Medulla oblongata (tissue), 1 donor: ENCODE measurements at regions not wholly inside any gene's neighbourhood (a gene's known extent, or its start where the extent isn't known, plus 50 kb on each side); places are given as distances from the start of the nearest gene placed in this dataset.
"Not testable (repeated sequence)": the region's sequence is repeated elsewhere in the genome, so short reads cannot be mapped to it uniquely, and the experiment has no call there.

Experiments used
- DNase-seq: peaks from one replicate; pipeline ENCODE4 v3.0.0-alpha.2; 2015; ENCODE audit errors: extremely low spot score

DNA sequence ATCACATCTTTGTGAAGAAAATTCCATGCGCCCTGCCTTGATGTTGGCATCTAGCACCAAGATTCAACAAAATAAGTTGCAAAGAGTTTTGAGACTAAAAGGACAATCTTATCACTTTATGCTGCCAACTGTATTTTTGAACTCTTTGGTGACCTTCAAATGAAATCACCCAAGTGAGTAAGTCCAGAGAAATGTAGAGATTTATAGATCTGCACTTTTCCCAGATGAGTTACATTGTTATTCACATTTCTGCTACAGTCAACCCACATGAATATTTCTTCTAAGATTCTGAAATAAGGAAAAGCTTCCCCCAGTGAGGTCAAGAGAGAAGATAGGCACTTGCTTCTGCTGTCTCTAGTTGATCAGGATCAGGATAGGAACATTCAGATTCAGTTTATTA lies 1034.2 kb downstream of the PRIM2 start:
- DNase-seq, result not testable (repeated sequence)

DNA sequence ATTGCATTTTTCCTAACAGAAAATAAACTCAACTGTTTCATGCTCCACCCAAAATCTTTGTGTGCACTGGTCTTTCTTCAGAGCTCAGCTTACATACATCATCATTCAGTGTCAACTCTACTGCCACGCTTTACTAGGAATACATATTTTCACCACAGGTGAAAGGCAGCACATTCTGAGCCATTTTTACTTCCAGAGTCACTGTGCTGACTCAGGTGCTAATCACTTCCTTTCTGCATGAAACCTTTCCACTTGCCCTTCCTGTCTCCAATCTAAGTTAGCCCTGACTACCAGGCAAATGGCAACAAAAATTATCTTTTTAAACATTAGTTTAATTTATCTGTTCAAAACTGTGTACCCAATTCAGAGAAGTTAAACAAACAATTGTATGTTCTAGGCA lies 1041.0 kb downstream of the PRIM2 start:
- not testable (repeated sequence) for DNase-seq

DNA sequence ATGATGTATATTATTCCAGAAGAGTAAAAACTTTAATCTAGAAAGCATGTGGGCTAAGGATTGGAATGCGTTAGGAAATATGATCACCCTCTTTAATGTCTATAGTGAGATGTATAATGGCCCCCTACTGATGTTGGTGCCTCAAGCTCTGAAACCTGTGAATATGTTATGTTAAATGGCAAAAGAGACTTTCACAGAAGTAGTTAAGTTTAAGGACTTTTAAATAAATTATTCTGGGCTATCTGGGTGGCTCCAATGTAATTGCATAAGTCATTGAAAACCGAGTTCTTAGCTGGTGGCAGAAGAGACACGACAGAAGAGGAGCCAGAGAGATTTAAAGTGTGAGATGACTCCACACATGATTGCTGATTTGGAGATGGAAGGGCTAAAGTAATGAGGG lies 1048.4 kb downstream of the PRIM2 start:
- not testable (repeated sequence) for DNase-seq

DNA sequence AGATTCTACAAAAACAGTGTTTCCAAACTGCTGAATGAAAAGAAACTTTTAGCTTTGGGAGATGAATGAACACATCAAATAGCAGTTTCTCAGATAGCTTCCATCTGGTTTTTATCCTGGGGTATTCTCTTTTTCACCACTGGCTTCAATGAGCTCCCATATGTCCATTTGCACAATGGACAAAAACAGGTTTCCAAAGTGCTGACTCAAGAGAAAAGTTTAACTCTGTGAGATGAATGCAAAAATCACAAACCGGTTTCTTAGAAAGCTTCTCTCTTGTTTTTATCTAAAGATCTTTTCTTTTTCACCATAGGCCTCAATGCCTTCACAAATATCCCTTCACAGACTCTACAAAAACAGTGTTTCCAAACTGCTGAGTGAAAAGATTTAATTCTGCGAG lies 1089.2 kb downstream of the PRIM2 start:
- DNase-seq, result not testable (repeated sequence)

DNA sequence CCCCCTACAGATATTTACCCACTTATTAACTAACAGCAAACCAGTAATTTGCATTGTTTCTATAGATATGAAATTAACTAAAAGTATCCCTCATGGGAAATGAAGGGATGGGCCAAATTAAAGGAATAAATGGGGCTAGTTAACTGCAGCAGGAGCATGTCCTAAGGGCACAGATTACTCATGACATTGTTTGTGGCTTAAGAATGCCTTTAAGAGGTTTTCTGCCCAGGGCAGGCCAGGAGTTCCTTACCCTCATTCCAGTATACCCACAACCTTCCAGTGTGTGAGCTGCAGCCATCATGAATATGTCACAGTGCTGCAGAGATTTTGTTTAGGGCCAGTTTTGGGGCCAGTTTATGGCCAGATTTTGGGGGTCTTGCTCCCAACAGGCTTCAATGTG lies 1101.9 kb downstream of the PRIM2 start:
- DNase-seq, result no peak
